ENCODE measurements at regions not wholly inside any gene's neighbourhood (a gene's known extent, or its start where the extent isn't known, plus 50 kb on each side); places are given as distances from the start of the nearest gene placed in this dataset.

- WGBS (ENCODE audit: extremely low coverage, insufficient coverage, low lambda C conversion rate) = no CpG with 5 or more reads among the region's 1 CpG
- Histone ChIP-seq H3K27ac (ENCODE audit: low read depth, low read length) (no peak overlapping the region), H3K9ac (ENCODE audit: low read length) (no peak overlapping the region), H3K36me3 (ENCODE audit: control insufficient read depth, insufficient read depth, low read length) (no peaks in the 10 kb centered on the region), H3K4me1 (ENCODE audit: control insufficient read depth, low read depth, low read length) (peaks cover 2% of the 10 kb centered on the region), H3K27me3 (ENCODE audit: insufficient read depth, low read length, poor library complexity) (no peaks in the 10 kb centered on the region), H2BK5ac (ENCODE audit: low read length) (no peak overlapping the region), H3K56ac (ENCODE audit: low read length) (no peak overlapping the region), H3K23ac (ENCODE audit: low read length) (no peak overlapping the region), H3K79me2 (ENCODE audit: control insufficient read depth, insufficient read depth, low read length) (no peaks in the 10 kb centered on the region), H3K79me1 (ENCODE audit: low read length) (no peaks in the 10 kb centered on the region), H3K4ac (ENCODE audit: low read depth, low read length) (no peak overlapping the region), H2BK15ac (replicated peaks; ENCODE audit: low read depth) (no peak overlapping the region), H4K5ac (ENCODE audit: low read length) (no peak overlapping the region), H3K4me2 (ENCODE audit: low read length) (no peak overlapping the region), H2BK120ac (ENCODE audit: low read depth, low read length) (no peak overlapping the region), H2AK5ac (ENCODE audit: low read length) (no peak overlapping the region), H3K18ac (ENCODE audit: low read length) (no peak overlapping the region), H3K4me3 (ENCODE audit: low read length) (no peak overlapping the region), H4K8ac (ENCODE audit: low read depth, low read length) (no peak overlapping the region)
- peak; percentile 54 for DNase-seq
Observed at GRCh38 chr4:60581919-60582536, 618.1 kb upstream of the ADGRL3 start.

DNA sequence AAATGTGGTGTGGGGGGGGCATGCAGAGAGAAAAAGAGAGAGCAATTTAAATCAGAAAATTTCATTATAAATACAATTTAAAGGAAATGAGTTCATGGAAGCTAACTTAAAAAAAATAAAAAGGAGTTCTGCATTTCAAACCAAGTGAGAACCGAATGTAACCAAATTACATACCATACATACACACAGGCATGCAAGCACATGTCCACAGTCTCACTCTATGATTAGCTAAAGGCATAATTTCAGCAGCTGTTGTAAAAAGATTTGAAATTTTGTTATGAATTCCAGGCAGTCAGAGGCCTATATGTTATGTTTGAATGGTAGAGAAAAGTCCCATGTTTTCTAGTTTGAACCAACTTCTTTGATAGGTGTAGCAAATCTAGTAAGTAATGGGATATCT is 611.6 kb upstream of the ADGRL3 start:
- H3K79me1 ChIP-seq (ENCODE audit: low read length) = no peaks in the 10 kb centered on the region
- no peaks in the 10 kb centered on the region for H3K4me1 ChIP-seq (ENCODE audit: control insufficient read depth, low read depth, low read length)
- H3K9ac ChIP-seq (ENCODE audit: low read length) = no peak overlapping the region
- no peak overlapping the region for H3K4ac ChIP-seq (ENCODE audit: low read depth, low read length)
- no peak overlapping the region for H3K27ac ChIP-seq (ENCODE audit: low read depth, low read length)
- no peak overlapping the region for H3K56ac ChIP-seq (ENCODE audit: low read length)
- no CpG with 5 or more reads among the region's 1 CpG for WGBS (ENCODE audit: extremely low coverage, insufficient coverage, low lambda C conversion rate)
- no peak overlapping the region for H3K23ac ChIP-seq (ENCODE audit: low read length)
- no peak overlapping the region for H4K8ac ChIP-seq (ENCODE audit: low read depth, low read length)
- H2BK5ac ChIP-seq (ENCODE audit: low read length) = no peak overlapping the region
- no peak overlapping the region for H2AK5ac ChIP-seq (ENCODE audit: low read length)
- no peak overlapping the region for H4K5ac ChIP-seq (ENCODE audit: low read length)
- H3K79me2 ChIP-seq (ENCODE audit: control insufficient read depth, insufficient read depth, low read length) = no peaks in the 10 kb centered on the region
- no peak overlapping the region for H3K4me2 ChIP-seq (ENCODE audit: low read length)
- no peak for DNase-seq
- H3K27me3 ChIP-seq (ENCODE audit: insufficient read depth, low read length, poor library complexity) = no peaks in the 10 kb centered on the region
- no peaks in the 10 kb centered on the region for H3K36me3 ChIP-seq (ENCODE audit: control insufficient read depth, insufficient read depth, low read length)
- no peak overlapping the region for H3K4me3 ChIP-seq (ENCODE audit: low read length)
- H2BK120ac ChIP-seq (ENCODE audit: low read depth, low read length) = no peak overlapping the region
- no peak overlapping the region for H3K18ac ChIP-seq (ENCODE audit: low read length)
- H2BK15ac ChIP-seq (replicated peaks; ENCODE audit: low read depth) = no peak overlapping the region

DNA sequence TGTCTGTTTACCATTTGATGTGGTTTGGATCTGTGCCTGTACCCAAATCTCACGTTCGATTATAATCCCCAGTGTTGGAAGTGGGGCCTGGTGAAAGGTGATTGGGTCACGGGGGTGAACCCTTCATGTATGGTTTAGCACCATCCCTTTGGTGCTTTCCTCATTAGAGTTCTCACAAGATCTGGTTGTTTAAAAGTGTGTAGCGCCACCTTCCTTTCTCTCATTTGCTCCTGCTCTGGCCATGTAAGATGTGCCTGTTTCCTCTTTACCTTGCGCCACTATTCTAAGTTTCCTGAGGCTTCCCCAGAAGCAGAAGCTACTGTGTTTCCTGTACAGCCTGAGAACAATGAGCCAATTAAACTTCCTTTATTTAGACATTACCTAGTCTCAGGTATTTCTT is 610.7 kb upstream of the ADGRL3 start:
- Histone ChIP-seq H3K27ac (ENCODE audit: low read depth, low read length) (no peak overlapping the region), H3K79me1 (ENCODE audit: low read length) (no peaks in the 10 kb centered on the region), H3K4me3 (ENCODE audit: low read length) (no peak overlapping the region), H4K5ac (ENCODE audit: low read length) (no peak overlapping the region), H3K56ac (ENCODE audit: low read length) (no peak overlapping the region), H3K4me2 (ENCODE audit: low read length) (no peak overlapping the region), H2BK120ac (ENCODE audit: low read depth, low read length) (no peak overlapping the region), H3K36me3 (ENCODE audit: control insufficient read depth, insufficient read depth, low read length) (no peaks in the 10 kb centered on the region), H3K18ac (ENCODE audit: low read length) (no peak overlapping the region), H3K4ac (ENCODE audit: low read depth, low read length) (no peak overlapping the region), H3K27me3 (ENCODE audit: insufficient read depth, low read length, poor library complexity) (no peaks in the 10 kb centered on the region), H3K79me2 (ENCODE audit: control insufficient read depth, insufficient read depth, low read length) (no peaks in the 10 kb centered on the region), H4K8ac (ENCODE audit: low read depth, low read length) (no peak overlapping the region), H3K23ac (ENCODE audit: low read length) (no peak overlapping the region), H3K9ac (ENCODE audit: low read length) (no peak overlapping the region), H3K4me1 (ENCODE audit: control insufficient read depth, low read depth, low read length) (no peaks in the 10 kb centered on the region), H2AK5ac (ENCODE audit: low read length) (no peak overlapping the region), H2BK5ac (ENCODE audit: low read length) (no peak overlapping the region), H2BK15ac (replicated peaks; ENCODE audit: low read depth) (no peak overlapping the region)
- no CpG with 5 or more reads among the region's 5 CpGs for whole genome bisulfite sequencing (ENCODE audit: extremely low coverage, insufficient coverage, low lambda C conversion rate)
- peak; percentile 11 for DNase-seq

DNA sequence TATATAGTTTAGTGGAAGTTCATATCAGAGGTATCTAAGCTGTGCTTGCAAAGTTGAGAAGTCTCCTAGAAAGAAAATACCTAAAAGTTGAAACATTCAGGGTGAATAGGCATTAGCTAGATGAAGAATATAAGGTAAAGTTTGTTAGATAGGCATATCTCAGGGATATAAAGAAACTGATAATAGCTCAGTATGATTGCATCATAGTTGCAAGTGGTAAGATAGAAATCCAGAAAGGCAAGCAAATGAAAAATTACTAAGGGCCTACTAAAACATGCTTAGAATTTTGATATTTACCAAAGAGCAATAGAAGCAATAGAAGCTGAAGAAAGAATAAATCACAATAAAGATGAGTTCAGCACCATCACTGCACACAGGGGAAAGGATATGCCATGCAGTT is 610.0 kb upstream of the ADGRL3 start:
- Histone ChIP-seq H3K4me3 (ENCODE audit: low read length) (no peak overlapping the region), H2AK5ac (ENCODE audit: low read length) (no peak overlapping the region), H4K8ac (ENCODE audit: low read depth, low read length) (no peak overlapping the region), H3K18ac (ENCODE audit: low read length) (no peak overlapping the region), H2BK120ac (ENCODE audit: low read depth, low read length) (no peak overlapping the region), H3K36me3 (ENCODE audit: control insufficient read depth, insufficient read depth, low read length) (no peaks in the 10 kb centered on the region), H3K4me2 (ENCODE audit: low read length) (no peak overlapping the region), H4K5ac (ENCODE audit: low read length) (no peak overlapping the region), H3K4ac (ENCODE audit: low read depth, low read length) (no peak overlapping the region), H3K27me3 (ENCODE audit: insufficient read depth, low read length, poor library complexity) (no peaks in the 10 kb centered on the region), H3K9ac (ENCODE audit: low read length) (no peak overlapping the region), H3K27ac (ENCODE audit: low read depth, low read length) (no peak overlapping the region), H3K4me1 (ENCODE audit: control insufficient read depth, low read depth, low read length) (no peaks in the 10 kb centered on the region), H2BK15ac (replicated peaks; ENCODE audit: low read depth) (no peak overlapping the region), H3K79me1 (ENCODE audit: low read length) (no peaks in the 10 kb centered on the region), H3K79me2 (ENCODE audit: control insufficient read depth, insufficient read depth, low read length) (no peaks in the 10 kb centered on the region), H3K56ac (ENCODE audit: low read length) (no peak overlapping the region), H2BK5ac (ENCODE audit: low read length) (no peak overlapping the region), H3K23ac (ENCODE audit: low read length) (no peak overlapping the region)
- DNase-seq = no peak

GRCh38 chr4:60605646-60606354 is 594.3 kb upstream of the ADGRL3 start:
- Histone ChIP-seq H3K4ac (ENCODE audit: low read depth, low read length) (no peak overlapping the region), H4K5ac (ENCODE audit: low read length) (no peak overlapping the region), H3K56ac (ENCODE audit: low read length) (no peak overlapping the region), H2BK15ac (replicated peaks; ENCODE audit: low read depth) (no peak overlapping the region), H3K27me3 (ENCODE audit: insufficient read depth, low read length, poor library complexity) (no peaks in the 10 kb centered on the region), H3K79me1 (ENCODE audit: low read length) (no peaks in the 10 kb centered on the region), H2BK120ac (ENCODE audit: low read depth, low read length) (no peak overlapping the region), H3K4me3 (ENCODE audit: low read length) (no peak overlapping the region), H2AK5ac (ENCODE audit: low read length) (no peak overlapping the region), H3K18ac (ENCODE audit: low read length) (no peak overlapping the region), H3K79me2 (ENCODE audit: control insufficient read depth, insufficient read depth, low read length) (no peaks in the 10 kb centered on the region), H3K4me1 (ENCODE audit: control insufficient read depth, low read depth, low read length) (no peaks in the 10 kb centered on the region), H3K36me3 (ENCODE audit: control insufficient read depth, insufficient read depth, low read length) (no peaks in the 10 kb centered on the region), H3K9ac (ENCODE audit: low read length) (no peak overlapping the region), H3K23ac (ENCODE audit: low read length) (no peak overlapping the region), H2BK5ac (ENCODE audit: low read length) (no peak overlapping the region), H3K4me2 (ENCODE audit: low read length) (no peak overlapping the region), H3K27ac (ENCODE audit: low read depth, low read length) (no peak overlapping the region), H4K8ac (ENCODE audit: low read depth, low read length) (no peak overlapping the region)
- no CpG with 5 or more reads among the region's 2 CpGs for WGBS (ENCODE audit: extremely low coverage, insufficient coverage, low lambda C conversion rate)
- DNase-seq = no peak

Data from mesendoderm (in vitro differentiated cells).